GM08714 (cell line): ENCODE measurements at regions not wholly inside any gene's neighbourhood (a gene's known extent, or its start where the extent isn't known, plus 50 kb on each side); places are given as distances from the start of the nearest gene placed in this dataset.

Source experiments
- H3K4me3 ChIP-seq: fragments of 200-500 bp; sonication (Bioruptor generic); 2 replicates; pipeline ENCODE4 v1.5.1; 2014; ENCODE audit warnings: mild to moderate bottlenecking, low read length, inconsistent platforms
- ZNF274 ChIP-seq: IDR thresholded peaks from 2 replicates; pipeline ENCODE4 v1.6.1; 2012; ENCODE audit warnings: mild to moderate bottlenecking, low read depth, low read length

DNA sequence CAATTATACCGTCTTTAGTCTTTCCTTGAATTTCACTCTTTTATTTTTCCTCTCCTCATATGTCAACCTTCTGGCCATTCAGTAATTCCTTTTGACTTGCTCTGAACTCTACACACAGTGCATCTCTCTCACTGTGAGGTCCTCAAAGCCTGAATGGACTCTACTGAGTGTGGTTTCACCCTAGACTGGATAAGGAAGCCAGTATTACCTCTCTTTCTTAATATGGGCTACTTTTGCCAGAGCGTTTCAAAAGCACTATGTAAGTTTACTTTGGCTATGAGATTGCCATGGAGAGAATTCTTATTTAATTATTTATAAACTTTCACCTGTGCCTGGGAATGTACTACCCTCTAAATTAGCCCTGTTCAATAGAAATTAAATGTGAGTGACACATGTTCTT lies 343.5 kb upstream of the DDHD1 start:
- TF ChIP-seq ZNF274: no peak
- H3K4me3 ChIP-seq: no peak overlapping the region

DNA sequence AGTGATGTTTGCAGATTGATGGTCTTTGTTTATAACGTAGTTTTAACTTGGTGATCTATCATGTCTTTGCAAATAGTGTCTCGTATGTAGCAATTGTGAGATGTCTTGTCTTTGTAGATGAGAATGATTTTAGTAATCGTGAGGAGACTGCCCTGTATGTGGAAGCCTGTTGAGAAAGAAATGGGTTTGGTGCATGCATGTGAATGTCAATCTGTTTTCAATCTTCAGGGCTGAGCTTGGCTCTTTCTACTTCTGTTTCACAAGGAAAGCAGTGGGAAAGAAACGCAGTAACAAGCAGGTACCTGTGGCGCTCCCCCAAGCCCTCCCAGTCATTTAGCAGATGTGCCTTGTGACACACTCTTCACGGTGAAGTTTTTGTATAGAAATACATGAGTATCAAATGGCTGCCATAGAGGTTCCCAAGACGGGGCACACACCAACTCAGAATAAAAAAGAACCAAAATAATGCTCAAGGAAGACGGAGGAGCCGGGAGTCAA lies 342.8 kb upstream of the DDHD1 start:
- TF ChIP-seq ZNF274: no peak
- no peak overlapping the region for H3K4me3 ChIP-seq

GRCh38 chr14:53494587-53494986 lies 341.5 kb upstream of the DDHD1 start:
- no peak for TF ChIP-seq ZNF274
- no peak overlapping the region for H3K4me3 ChIP-seq

- H3K4me3 ChIP-seq: no peak overlapping the region
- TF ChIP-seq ZNF274: no peak
Measured at GRCh38 chr14:53493860-53494259, 340.7 kb upstream of the DDHD1 start.

GRCh38 chr14:53493320-53493719 lies 340.2 kb upstream of the DDHD1 start:
- no peak overlapping the region for H3K4me3 ChIP-seq
- TF ChIP-seq ZNF274: no peak

- no peak overlapping the region for H3K4me3 ChIP-seq
- no peak for TF ChIP-seq ZNF274
Measured at GRCh38 chr14:53491884-53492277, 338.8 kb upstream of the DDHD1 start.

GRCh38 chr14:53491256-53491883 lies 338.2 kb upstream of the DDHD1 start:
- H3K4me3 ChIP-seq: no peak overlapping the region
- TF ChIP-seq ZNF274: no peak

- no peak for TF ChIP-seq ZNF274
- H3K4me3 ChIP-seq: no peak overlapping the region
Measured at GRCh38 chr14:53478174-53478573, 325.1 kb upstream of the DDHD1 start.

DNA sequence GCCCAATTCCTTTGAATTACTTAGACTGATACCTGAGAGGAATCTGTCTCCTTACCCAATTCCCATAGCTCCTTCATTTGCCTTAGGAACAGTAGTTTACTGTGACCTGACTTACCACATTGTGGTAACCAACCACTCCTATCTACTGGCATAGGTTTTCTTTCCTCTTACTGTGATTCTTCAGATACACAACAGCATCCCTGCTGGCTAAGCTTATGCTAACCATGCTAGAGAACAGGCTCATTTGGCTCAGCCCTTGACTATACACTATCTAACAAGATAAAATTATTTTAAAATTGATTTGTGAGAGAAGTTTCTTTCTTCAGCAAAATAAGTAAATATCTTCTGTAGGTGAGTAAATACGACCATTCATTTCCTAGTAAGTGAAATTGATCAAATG lies 320.4 kb upstream of the DDHD1 start:
- TF ChIP-seq ZNF274: no peak
- H3K4me3 ChIP-seq: no peak overlapping the region

DNA sequence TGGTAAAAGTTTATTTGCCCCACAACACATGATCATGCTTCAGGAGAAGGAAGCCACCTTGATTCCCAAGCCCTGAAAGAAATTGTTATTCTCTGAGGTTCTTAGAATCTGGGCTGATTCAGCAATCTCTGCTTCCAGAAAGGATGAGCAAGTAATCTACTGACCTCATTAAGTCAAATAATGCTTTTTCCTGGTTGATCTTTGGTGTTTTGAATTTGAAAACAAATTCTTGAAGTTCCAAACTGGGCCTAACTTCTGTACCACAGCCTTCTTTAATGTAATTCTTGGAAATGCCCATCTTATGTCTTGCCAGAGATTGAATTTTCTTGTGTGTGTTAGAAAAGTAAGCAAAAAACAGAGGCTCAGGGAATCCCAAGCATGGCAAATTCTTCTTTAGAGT lies 319.2 kb upstream of the DDHD1 start:
- no peak overlapping the region for H3K4me3 ChIP-seq
- TF ChIP-seq ZNF274: no peak

GRCh38 chr14:53470351-53471043 lies 317.4 kb upstream of the DDHD1 start:
- no peak for TF ChIP-seq ZNF274

DNA sequence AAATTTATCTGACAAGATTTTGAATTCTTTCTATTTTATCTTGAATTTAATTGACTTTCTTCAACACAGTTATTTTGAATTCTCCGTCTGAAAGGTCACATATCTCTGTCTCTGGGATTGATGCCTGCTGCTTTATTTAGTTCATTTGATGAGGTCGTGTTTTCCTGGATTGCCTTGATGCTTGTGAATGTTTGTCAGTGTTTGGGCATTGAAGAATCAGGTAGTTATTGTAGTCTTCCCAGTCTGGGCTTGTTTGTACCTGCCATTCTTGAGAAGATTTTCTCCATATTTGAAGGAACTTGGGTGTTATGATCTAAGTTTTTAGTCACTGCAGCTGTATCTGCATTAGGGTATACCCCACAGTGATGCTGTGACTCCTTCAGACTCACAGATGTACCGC lies 315.8 kb upstream of the DDHD1 start:
- no peak overlapping the region for H3K4me3 ChIP-seq
- no peak for TF ChIP-seq ZNF274

More at GRCh38 chr14:53470351-53471043, 317.4 kb upstream of the DDHD1 start:
- no peak overlapping the region for H3K4me3 ChIP-seq

DNA sequence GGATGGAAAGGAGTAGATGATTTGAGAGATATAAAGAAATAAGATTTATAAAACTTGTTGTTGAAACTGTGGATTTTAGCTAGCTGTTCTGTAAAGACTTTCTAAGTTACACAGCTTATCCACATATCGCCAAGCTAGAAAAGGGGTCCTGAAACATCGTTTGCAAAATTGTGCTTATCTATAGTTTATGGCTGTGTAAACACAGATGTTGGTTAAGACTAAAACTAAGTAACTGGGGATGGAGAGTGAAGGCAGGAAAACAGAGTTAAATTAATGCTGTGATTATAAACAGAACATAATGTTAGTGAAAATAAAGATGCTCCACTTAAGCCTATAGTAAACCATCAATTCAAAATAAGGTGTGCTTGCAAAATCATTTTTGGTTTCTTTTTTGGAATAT lies 311.3 kb upstream of the DDHD1 start:
- H3K4me3 ChIP-seq: no peak overlapping the region
- no peak for TF ChIP-seq ZNF274

- TF ChIP-seq ZNF274: no peak
Measured at GRCh38 chr14:53462931-53463778, 310.0 kb upstream of the DDHD1 start.

DNA sequence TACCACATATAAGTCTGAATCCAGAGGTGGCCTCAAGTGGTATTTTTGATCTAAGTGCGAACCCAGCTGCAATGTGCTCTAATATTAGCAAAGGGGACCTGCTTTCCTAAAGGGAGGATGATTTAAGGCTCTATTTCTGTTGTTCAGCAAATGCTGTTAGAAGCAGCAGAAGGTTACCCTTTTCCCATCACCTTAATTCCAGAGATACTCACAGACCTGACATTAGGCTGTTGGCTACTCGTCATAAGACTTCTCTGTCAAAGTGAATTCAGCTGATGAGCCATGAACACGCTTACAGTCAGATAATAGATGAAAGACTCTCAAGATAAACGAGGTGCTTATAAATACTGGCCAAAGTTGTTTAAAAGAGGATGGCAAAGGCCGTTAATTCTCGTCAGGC lies 308.7 kb upstream of the DDHD1 start:
- no peak overlapping the region for H3K4me3 ChIP-seq
- TF ChIP-seq ZNF274: no peak

More at GRCh38 chr14:53462931-53463778, 310.0 kb upstream of the DDHD1 start:
- H3K4me3 ChIP-seq: no peak overlapping the region
